Liver (tissue), 3 donors: ENCODE measurements at regions not wholly inside any gene's neighbourhood (a gene's known extent, or its start where the extent isn't known, plus 50 kb on each side); places are given as distances from the start of the nearest gene placed in this dataset.

Source experiments
- ATF3 ChIP-seq: IDR thresholded peaks from 2 replicates; pipeline ENCODE4 v1.6.1; 2016; ENCODE audit warnings: antibody characterized with exemption
- FOXA2 ChIP-seq: IDR thresholded peaks from 2 replicates; pipeline ENCODE4 v1.6.1; 2016; ENCODE audit warnings: antibody characterized with exemption
- GABPA ChIP-seq, 2 donors: IDR thresholded peaks in 1 of 2; conservative IDR thresholded peaks in 1 of 2; 2 replicates each; pipeline ENCODE4 v1.6.1; 2016; ENCODE audit warnings: antibody characterized with exemption in 2 of 2, mild to moderate bottlenecking in 1 of 2, moderate library complexity in 1 of 2
- HNF4G ChIP-seq: IDR thresholded peaks from 2 replicates; pipeline ENCODE4 v1.6.1; 2016; ENCODE audit warnings: antibody characterized with exemption
- RXRA ChIP-seq, 2 donors: IDR thresholded peaks; 2 replicates each; pipeline ENCODE4 v1.6.1; 2017 to 2018; ENCODE audit warnings: antibody characterized with exemption in 2 of 2, mild to moderate bottlenecking in 1 of 2
- SP1 ChIP-seq: IDR thresholded peaks from 2 replicates; pipeline ENCODE4 v1.6.1; 2018; ENCODE audit warnings: antibody characterized with exemption, mild to moderate bottlenecking
- TAF1 ChIP-seq: conservative IDR thresholded peaks from 2 replicates; pipeline ENCODE4 v1.6.1; 2016; ENCODE audit warnings: antibody characterized with exemption, mild to moderate bottlenecking
- TF ChIP-seq, protein P1 (sequence below): fragments of 150-350 bp; IDR thresholded peaks from 2 replicates; pipeline ENCODE4 v1.5.1; 2017; ENCODE audit warnings: improper control_type of control experiment, low read depth, low read length; ENCODE audit not compliant: missing input control
- TF ChIP-seq, protein P2 (sequence below): IDR thresholded peaks from 2 replicates; pipeline ENCODE4 v1.6.1; 2016; ENCODE audit warnings: antibody characterized with exemption
- TF ChIP-seq, protein P3 (sequence below): IDR thresholded peaks from 2 replicates; pipeline ENCODE4 v1.6.1; 2016; ENCODE audit warnings: antibody characterized with exemption, mild to moderate bottlenecking
- donor health status: healthy.
- donor health status: healthy.

- TF ChIP-seq TAF1 (no peak), HNF4G (no peak), SP1 (no peak), GABPA (IDR thresholded peaks at IDR 0.05 in 1 of 2, conservative IDR thresholded peaks at IDR 0.05 in 1 of 2) (no peak), FOXA2 (no peak), ATF3 (no peak), RXRA (IDR thresholded peaks at IDR 0.05) (no peak)
- TF ChIP-seq, protein P1, sequence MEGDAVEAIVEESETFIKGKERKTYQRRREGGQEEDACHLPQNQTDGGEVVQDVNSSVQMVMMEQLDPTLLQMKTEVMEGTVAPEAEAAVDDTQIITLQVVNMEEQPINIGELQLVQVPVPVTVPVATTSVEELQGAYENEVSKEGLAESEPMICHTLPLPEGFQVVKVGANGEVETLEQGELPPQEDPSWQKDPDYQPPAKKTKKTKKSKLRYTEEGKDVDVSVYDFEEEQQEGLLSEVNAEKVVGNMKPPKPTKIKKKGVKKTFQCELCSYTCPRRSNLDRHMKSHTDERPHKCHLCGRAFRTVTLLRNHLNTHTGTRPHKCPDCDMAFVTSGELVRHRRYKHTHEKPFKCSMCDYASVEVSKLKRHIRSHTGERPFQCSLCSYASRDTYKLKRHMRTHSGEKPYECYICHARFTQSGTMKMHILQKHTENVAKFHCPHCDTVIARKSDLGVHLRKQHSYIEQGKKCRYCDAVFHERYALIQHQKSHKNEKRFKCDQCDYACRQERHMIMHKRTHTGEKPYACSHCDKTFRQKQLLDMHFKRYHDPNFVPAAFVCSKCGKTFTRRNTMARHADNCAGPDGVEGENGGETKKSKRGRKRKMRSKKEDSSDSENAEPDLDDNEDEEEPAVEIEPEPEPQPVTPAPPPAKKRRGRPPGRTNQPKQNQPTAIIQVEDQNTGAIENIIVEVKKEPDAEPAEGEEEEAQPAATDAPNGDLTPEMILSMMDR: no peak
- TF ChIP-seq, protein P2, sequence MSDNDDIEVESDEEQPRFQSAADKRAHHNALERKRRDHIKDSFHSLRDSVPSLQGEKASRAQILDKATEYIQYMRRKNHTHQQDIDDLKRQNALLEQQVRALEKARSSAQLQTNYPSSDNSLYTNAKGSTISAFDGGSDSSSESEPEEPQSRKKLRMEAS: no peak
- TF ChIP-seq, protein P3, sequence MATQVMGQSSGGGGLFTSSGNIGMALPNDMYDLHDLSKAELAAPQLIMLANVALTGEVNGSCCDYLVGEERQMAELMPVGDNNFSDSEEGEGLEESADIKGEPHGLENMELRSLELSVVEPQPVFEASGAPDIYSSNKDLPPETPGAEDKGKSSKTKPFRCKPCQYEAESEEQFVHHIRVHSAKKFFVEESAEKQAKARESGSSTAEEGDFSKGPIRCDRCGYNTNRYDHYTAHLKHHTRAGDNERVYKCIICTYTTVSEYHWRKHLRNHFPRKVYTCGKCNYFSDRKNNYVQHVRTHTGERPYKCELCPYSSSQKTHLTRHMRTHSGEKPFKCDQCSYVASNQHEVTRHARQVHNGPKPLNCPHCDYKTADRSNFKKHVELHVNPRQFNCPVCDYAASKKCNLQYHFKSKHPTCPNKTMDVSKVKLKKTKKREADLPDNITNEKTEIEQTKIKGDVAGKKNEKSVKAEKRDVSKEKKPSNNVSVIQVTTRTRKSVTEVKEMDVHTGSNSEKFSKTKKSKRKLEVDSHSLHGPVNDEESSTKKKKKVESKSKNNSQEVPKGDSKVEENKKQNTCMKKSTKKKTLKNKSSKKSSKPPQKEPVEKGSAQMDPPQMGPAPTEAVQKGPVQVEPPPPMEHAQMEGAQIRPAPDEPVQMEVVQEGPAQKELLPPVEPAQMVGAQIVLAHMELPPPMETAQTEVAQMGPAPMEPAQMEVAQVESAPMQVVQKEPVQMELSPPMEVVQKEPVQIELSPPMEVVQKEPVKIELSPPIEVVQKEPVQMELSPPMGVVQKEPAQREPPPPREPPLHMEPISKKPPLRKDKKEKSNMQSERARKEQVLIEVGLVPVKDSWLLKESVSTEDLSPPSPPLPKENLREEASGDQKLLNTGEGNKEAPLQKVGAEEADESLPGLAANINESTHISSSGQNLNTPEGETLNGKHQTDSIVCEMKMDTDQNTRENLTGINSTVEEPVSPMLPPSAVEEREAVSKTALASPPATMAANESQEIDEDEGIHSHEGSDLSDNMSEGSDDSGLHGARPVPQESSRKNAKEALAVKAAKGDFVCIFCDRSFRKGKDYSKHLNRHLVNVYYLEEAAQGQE: no peak
Observed at GRCh38 chr11:34805937-34806336, 110.2 kb downstream of the APIP start.
